K562 (cell line): ENCODE measurements at regions not wholly inside any gene's neighbourhood (a gene's known extent, or its start where the extent isn't known, plus 50 kb on each side); places are given as distances from the start of the nearest gene placed in this dataset.

ENCODE experiments used
- CBX8 ChIP-seq: fragments of 200-600 bp; sonication (generic); IDR thresholded peaks from 2 replicates; pipeline ENCODE4 v1.6.1; 2012; ENCODE audit warnings: borderline replicate concordance, mixed run types, low read depth, mild to moderate bottlenecking, moderate library complexity, mixed read lengths, low read length, control low read depth, inconsistent platforms; ENCODE audit not compliant: poor library complexity, severe bottlenecking; ENCODE audit errors: extremely low read depth
- CEBPB ChIP-seq: fragments of 450-650 bp; IDR thresholded peaks from 2 replicates; pipeline ENCODE4 v1.6.1; 2016; ENCODE audit warnings: missing genetic modification characterization, missing compliant biosample characterization
- FOS ChIP-seq: IDR thresholded peaks from 3 replicates; pipeline ENCODE4 v1.6.1; 2011; ENCODE audit not compliant: insufficient read length; ENCODE audit errors: extremely low read depth
- FOXJ3 ChIP-seq: sonication (generic); formaldehyde crosslinking; IDR thresholded peaks from 2 replicates; pipeline ENCODE4 v1.4.0; 2020; ENCODE audit warnings: mild to moderate bottlenecking, missing genetic modification reagents
- HDAC2 ChIP-seq: fragments of 450-650 bp; IDR thresholded peaks from 2 replicates; pipeline ENCODE4 v1.6.1; 2016; ENCODE audit warnings: mild to moderate bottlenecking
- HDAC3 ChIP-seq: fragments of 450-650 bp; IDR thresholded peaks from 2 replicates; pipeline ENCODE4 v1.6.1; 2018; ENCODE audit warnings: borderline replicate concordance, mild to moderate bottlenecking, moderate library complexity; ENCODE audit not compliant: partially characterized antibody
- NFYB ChIP-seq: IDR thresholded peaks from 2 replicates; pipeline ENCODE4 v1.6.1; 2011; ENCODE audit warnings: mild to moderate bottlenecking, moderate library complexity; ENCODE audit not compliant: insufficient read length; ENCODE audit errors: extremely low read depth
- NR2C2 ChIP-seq, 2 experiments: fragments of 200-800 bp in 1 of 2; sonication (Bioruptor generic) in 1 of 2; sonication (generic) in 1 of 2; formaldehyde crosslinking in 1 of 2; IDR thresholded peaks; 2 replicates each; pipeline versions ENCODE4 v1.6.1 to v1.8.0; 2016 to 2022; ENCODE audit warnings: mild to moderate bottlenecking in 1 of 2, missing compliant biosample characterization in 1 of 2, missing genetic modification characterization in 1 of 2, missing genetic modification reagents in 1 of 2
- PATZ1 ChIP-seq: fragments of 250-450 bp; sonication (Bioruptor Pico); IDR thresholded peaks from 2 replicates; pipeline ENCODE4 v1.5.0; 2020; ENCODE audit warnings: mild to moderate bottlenecking, borderline replicate concordance
- SP2 ChIP-seq: IDR thresholded peaks from 2 replicates; pipeline ENCODE4 v1.6.1; 2011; ENCODE audit warnings: mild to moderate bottlenecking, low read depth, low read length, moderate library complexity; ENCODE audit not compliant: poor library complexity, severe bottlenecking; ENCODE audit errors: extremely low read depth
- SRSF1 ChIP-seq: fragments of 200-400 bp; formaldehyde crosslinking; IDR thresholded peaks from 2 replicates; pipeline ENCODE4 v1.6.1; 2017; ENCODE audit warnings: mild to moderate bottlenecking, low read depth, low read length, moderate library complexity
- TCF7 ChIP-seq: sonication (generic); IDR thresholded peaks from 2 replicates; pipeline ENCODE4 v1.6.1; 2016; ENCODE audit warnings: antibody characterized with exemption, borderline replicate concordance
- ZBTB8A ChIP-seq: fragments of 450-650 bp; IDR thresholded peaks from 2 replicates; pipeline ENCODE4 v1.6.1; 2018; ENCODE audit warnings: mild to moderate bottlenecking, moderate library complexity; ENCODE audit not compliant: partially characterized antibody
- ZNF431 ChIP-seq: sonication (generic); formaldehyde crosslinking; IDR thresholded peaks from 2 replicates; pipeline ENCODE4 v1.8.0; 2022; ENCODE audit warnings: mild to moderate bottlenecking, missing genetic modification reagents

GRCh38 chr10:130862122-130862521 is 449.4 kb downstream of the TCERG1L start:
- TF ChIP-seq SP2 (no peak), HDAC3 (no peak), SRSF1 (no peak), CBX8 (no peak), FOXJ3 (CRISPR knock-in tag) (no peak), ZNF431 (CRISPR knock-in tag) (no peak), CEBPB (tag) (no peak), FOS (no peak), NFYB (no peak), ZBTB8A (no peak), NR2C2 (CRISPR knock-in tag; IDR thresholded peaks at IDR 0.05) (no peak), NR2C2 (tag; IDR thresholded peaks at IDR 0.05) (no peak), PATZ1 (no peak), HDAC2 (no peak), TCF7 (no peak)
